SK-N-SH (cell line): ENCODE measurements at regions not wholly inside any gene's neighbourhood (a gene's known extent, or its start where the extent isn't known, plus 50 kb on each side); places are given as distances from the start of the nearest gene placed in this dataset.
A peak's percentile ranks its signal among the peaks of the same experiment; 100 is the strongest.

ENCODE experiments used
- CTCF ChIA-PET: fragments of 300-600, 350-600 bp; formaldehyde crosslinking; extraction: SDS; loops from one replicate; lab custom pipeline; 2021; lab: Yijun Ruan, JAX
- POLR2A ChIA-PET: fragments of 350-600 bp; sonication (Branson Sonifier 250); formaldehyde crosslinking; extraction: SDS; loops from one replicate; lab custom pipeline; 2020; ENCODE audit warnings: antibody characterized with exemption, inconsistent platforms; lab: Yijun Ruan, JAX
- DNase-seq: peaks from one replicate; pipeline ENCODE4 v3.0.0; 2012
- H2AFZ ChIP-seq: fragments of 200-600 bp; sonication (generic); 2 replicates; pipeline ENCODE4 v1.8.1; 2016; ENCODE audit warnings: antibody characterized with exemption, mild to moderate bottlenecking, low read depth
- H3F3A ChIP-seq: fragments of 200-600 bp; sonication (generic); replicated peaks from 2 replicates; pipeline ENCODE3; 2016; ENCODE audit warnings: antibody characterized with exemption, mild to moderate bottlenecking; ENCODE audit not compliant: insufficient read depth
- H3K27ac ChIP-seq, 2 experiments: fragments of 200-500 bp in 1 of 2; fragments of 200-600 bp in 1 of 2; sonication (Bioruptor generic) in 1 of 2; sonication (generic), shearing (Covaris generic) in 1 of 2; 2 replicates each; pipeline versions ENCODE4 v1.5.1 to v1.6.1; 2014 to 2016; ENCODE audit warnings: low read depth in 2 of 2, inconsistent platforms in 1 of 2, low read length in 1 of 2, mild to moderate bottlenecking in 1 of 2, mixed read lengths in 1 of 2
- H3K27me3 ChIP-seq: fragments of 200-600 bp; sonication (generic), shearing (Covaris generic); 2 replicates; pipeline ENCODE4 v1.6.1; 2016; ENCODE audit warnings: mixed run types; ENCODE audit not compliant: insufficient read depth
- H3K36me3 ChIP-seq, 2 experiments: fragments of 200-500 bp in 1 of 2; fragments of 200-600 bp in 1 of 2; sonication (Bioruptor generic) in 1 of 2; sonication (generic) in 1 of 2; replicated peaks in 1 of 2; 2 replicates each; pipeline versions ENCODE3 to v1.5.1; 2014 to 2016; ENCODE audit warnings: low read length in 1 of 2, mild to moderate bottlenecking in 1 of 2; ENCODE audit not compliant: insufficient read depth in 2 of 2, control insufficient read depth in 1 of 2
- H3K4me1 ChIP-seq, 2 experiments: fragments of 200-500 bp in 1 of 2; fragments of 200-600 bp in 1 of 2; sonication (Bioruptor generic) in 1 of 2; sonication (generic), shearing (Covaris generic) in 1 of 2; 2 replicates each; pipeline versions ENCODE4 v1.5.1 to v1.6.1; 2014 to 2016; ENCODE audit warnings: low read depth in 1 of 2, low read length in 1 of 2, mixed run types in 1 of 2; ENCODE audit not compliant: insufficient read depth in 2 of 2, control insufficient read depth in 1 of 2
- H3K4me2 ChIP-seq: fragments of 200-600 bp; sonication (generic), shearing (Covaris generic); 2 replicates; pipeline ENCODE4 v1.6.1; 2017; ENCODE audit warnings: mixed run types
- H3K4me3 ChIP-seq, 2 experiments: fragments of 200-500 bp in 1 of 2; fragments of 200-600 bp in 1 of 2; sonication (Bioruptor generic) in 1 of 2; sonication (generic), shearing (Covaris generic) in 1 of 2; 2 replicates each; pipeline versions ENCODE4 v1.5.1 to v1.8.1; 2014 to 2016; ENCODE audit warnings: low read depth in 2 of 2, inconsistent platforms in 1 of 2, low read length in 1 of 2, mild to moderate bottlenecking in 1 of 2, mixed read lengths in 1 of 2, moderate library complexity in 1 of 2
- H3K79me2 ChIP-seq: fragments of 200-600 bp; sonication (generic); 2 replicates; pipeline ENCODE4 v1.8.1; 2017; ENCODE audit warnings: mild to moderate bottlenecking; ENCODE audit not compliant: insufficient read depth
- H3K9ac ChIP-seq: fragments of 200-600 bp; sonication (generic); 2 replicates; pipeline ENCODE4 v1.6.1; 2017; ENCODE audit warnings: mixed run types
- H3K9me2 ChIP-seq: fragments of 200-600 bp; sonication (generic); 2 replicates; pipeline ENCODE4 v1.6.1; 2017; ENCODE audit warnings: mixed run types
- H3K9me3 ChIP-seq: fragments of 200-600 bp; sonication (generic); 2 replicates; pipeline ENCODE4 v1.6.1; 2017; ENCODE audit warnings: mixed run types, mild to moderate bottlenecking, moderate library complexity
- H4K20me1 ChIP-seq: fragments of 200-600 bp; sonication (generic); 2 replicates; pipeline ENCODE4 v1.6.1; 2017; ENCODE audit warnings: mild to moderate bottlenecking, mixed run types; ENCODE audit not compliant: insufficient read depth
- FOXM1 ChIP-seq: IDR thresholded peaks from 2 replicates; pipeline ENCODE4 v1.4.0; 2012; ENCODE audit warnings: low read depth, mild to moderate bottlenecking
- MEF2A ChIP-seq: IDR thresholded peaks from 2 replicates; pipeline ENCODE4 v1.4.0; 2012; ENCODE audit warnings: low read depth, borderline replicate concordance
- PBX3 ChIP-seq: IDR thresholded peaks from 2 replicates; pipeline ENCODE4; 2012
- SIN3A ChIP-seq: IDR thresholded peaks from 2 replicates; pipeline ENCODE4 v1.6.1; 2012; ENCODE audit warnings: low read depth, mild to moderate bottlenecking, low read length, moderate library complexity, borderline replicate concordance
- TAF1 ChIP-seq: IDR thresholded peaks from 2 replicates; pipeline ENCODE4 v1.6.1; 2012; ENCODE audit warnings: low read depth, mild to moderate bottlenecking, low read length, moderate library complexity, borderline replicate concordance
- USF1 ChIP-seq: IDR thresholded peaks from 2 replicates; pipeline ENCODE4 v1.4.0; 2012; ENCODE audit warnings: low read depth, borderline replicate concordance
- ZBTB33 ChIP-seq: IDR thresholded peaks from 2 replicates; pipeline ENCODE4 v1.4.0; 2012; ENCODE audit warnings: low read depth, borderline replicate concordance
- WGBS: methylation state at CpG from one replicate; pipeline ENCODE4 v1.1.6; 2017; ENCODE audit warnings: low lambda C conversion rate; 5-methylcytosine and 5-hydroxymethylcytosine counted together
- TF ChIP-seq, protein P1 (sequence below): fragments of 200-600 bp; sonication (generic); IDR thresholded peaks from 2 replicates; pipeline ENCODE4 v1.6.1; 2017; ENCODE audit warnings: antibody characterized with exemption, mild to moderate bottlenecking, moderate library complexity

DNA sequence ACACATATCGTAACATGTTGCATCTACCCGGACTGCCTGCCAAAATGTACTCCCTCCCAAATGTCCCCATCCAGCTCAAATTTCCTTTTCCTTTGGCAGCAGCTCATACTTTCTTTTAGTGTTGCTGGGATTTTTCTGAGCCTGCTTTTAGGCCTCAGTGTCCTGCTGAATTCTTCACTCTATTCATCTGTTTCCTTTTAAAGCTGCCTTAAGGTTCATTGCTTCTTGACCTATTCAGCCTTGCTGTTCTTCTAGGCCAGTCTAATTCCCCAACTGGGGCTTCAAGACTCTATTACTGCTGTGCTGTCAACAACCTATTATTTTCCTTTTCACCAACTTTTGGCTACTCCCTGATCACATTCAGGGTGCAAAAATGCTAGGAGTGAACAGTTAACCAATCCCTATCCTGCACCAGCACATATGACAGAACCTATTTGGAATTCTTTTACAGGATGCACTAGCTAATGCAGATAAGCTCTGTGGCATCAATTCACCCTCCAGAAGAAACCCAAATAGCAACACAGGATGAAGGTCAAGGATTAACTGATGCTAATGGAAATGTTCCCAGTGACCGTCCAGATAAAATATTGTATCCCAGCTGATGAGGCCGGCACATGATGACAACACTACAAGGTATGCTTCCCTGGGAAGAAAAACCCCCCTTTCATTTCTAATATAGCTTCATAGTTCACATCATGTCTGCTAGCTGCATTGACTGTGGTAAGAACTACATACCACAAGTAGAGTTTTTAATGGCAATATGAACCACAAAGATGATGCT is 114.7 kb upstream of the TTC29 start:
- Histone ChIP-seq H3K79me2 (no peaks in the 10 kb centered on the region), H3K4me2 (no peak overlapping the region), H3K27ac (no peak overlapping the region), H3K36me3 (no peaks in the 10 kb centered on the region), H3K27me3 (no peaks in the 10 kb centered on the region)
- POLR2A ChIA-PET = no interaction called here
- TF ChIP-seq PBX3 (0 out of 2 replicates have a peak, but pooled peaks have one; percentile 8), USF1 (no peak)
- TF ChIP-seq, all 33 proteins: peak for 1
- WGBS = 56% methylated on average over 4 of the region's 4 CpGs
- no peak overlapping the region for H3K9ac ChIP-seq
- no peaks in the 10 kb centered on the region for H3K4me1 ChIP-seq
- no peak for DNase-seq
- no peak overlapping the region for H3K4me3 ChIP-seq
- no peaks in the 10 kb centered on the region for H3K9me2 ChIP-seq
- no peaks in the 10 kb centered on the region for H3F3A ChIP-seq
- CTCF ChIA-PET = interaction anchor here (1.4 to 2.0 kb wide), 2 partner anchors 37 to 41 kb away, joined by 4 to 7 read pairs; no protein-coding TSS in a partner anchor
- no peak overlapping the region for H2AFZ ChIP-seq
- no peaks in the 10 kb centered on the region for H3K9me3 ChIP-seq
- no peaks in the 10 kb centered on the region for H4K20me1 ChIP-seq

GRCh38 chr4:147064856-147065255 is 119.2 kb upstream of the TTC29 start:
- Histone ChIP-seq H3K36me3 (no peaks in the 10 kb centered on the region), H3K4me1 (no peaks in the 10 kb centered on the region), H3K4me3 (no peak overlapping the region), H4K20me1 (no peaks in the 10 kb centered on the region), H3F3A (no peaks in the 10 kb centered on the region), H3K9ac (no peak overlapping the region), H3K9me3 (no peaks in the 10 kb centered on the region), H3K79me2 (no peaks in the 10 kb centered on the region), H3K27me3 (no peaks in the 10 kb centered on the region), H3K4me2 (no peak overlapping the region), H2AFZ (no peak overlapping the region), H3K9me2 (no peaks in the 10 kb centered on the region), H3K27ac (no peak overlapping the region)
- TF ChIP-seq MEF2A (no peak), ZBTB33 (no peak), SIN3A (no peak), TAF1 (no peak), FOXM1 (no peak)
- TF ChIP-seq, protein P1, sequence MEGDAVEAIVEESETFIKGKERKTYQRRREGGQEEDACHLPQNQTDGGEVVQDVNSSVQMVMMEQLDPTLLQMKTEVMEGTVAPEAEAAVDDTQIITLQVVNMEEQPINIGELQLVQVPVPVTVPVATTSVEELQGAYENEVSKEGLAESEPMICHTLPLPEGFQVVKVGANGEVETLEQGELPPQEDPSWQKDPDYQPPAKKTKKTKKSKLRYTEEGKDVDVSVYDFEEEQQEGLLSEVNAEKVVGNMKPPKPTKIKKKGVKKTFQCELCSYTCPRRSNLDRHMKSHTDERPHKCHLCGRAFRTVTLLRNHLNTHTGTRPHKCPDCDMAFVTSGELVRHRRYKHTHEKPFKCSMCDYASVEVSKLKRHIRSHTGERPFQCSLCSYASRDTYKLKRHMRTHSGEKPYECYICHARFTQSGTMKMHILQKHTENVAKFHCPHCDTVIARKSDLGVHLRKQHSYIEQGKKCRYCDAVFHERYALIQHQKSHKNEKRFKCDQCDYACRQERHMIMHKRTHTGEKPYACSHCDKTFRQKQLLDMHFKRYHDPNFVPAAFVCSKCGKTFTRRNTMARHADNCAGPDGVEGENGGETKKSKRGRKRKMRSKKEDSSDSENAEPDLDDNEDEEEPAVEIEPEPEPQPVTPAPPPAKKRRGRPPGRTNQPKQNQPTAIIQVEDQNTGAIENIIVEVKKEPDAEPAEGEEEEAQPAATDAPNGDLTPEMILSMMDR = no peak
- 58% methylated on average over 5 of the region's 5 CpGs for WGBS
- no peak for DNase-seq
- ChIA-PET CTCF (interaction anchor here (1.1 kb wide), 1 partner anchor 45 kb away, joined by 3 read pairs; no protein-coding TSS in a partner anchor), POLR2A (no interaction called here)
